ENCODE measurements at regions not wholly inside any gene's neighbourhood (a gene's known extent, or its start where the extent isn't known, plus 50 kb on each side); places are given as distances from the start of the nearest gene placed in this dataset.
"Not testable (repeated sequence)": the region's sequence is repeated elsewhere in the genome, so short reads cannot be mapped to it uniquely, and the experiment has no call there.

GRCh38 chr2:111671426-111672150, 212.4 kb downstream of the ANAPC1 start:
- H3K36me3 Mint-ChIP-seq: no peaks in the 10 kb centered on the region
- ATAC-seq (ENCODE audit: low read depth) (no peak), DNase-seq (no peak)
- H3K9me3 Mint-ChIP-seq: no peaks in the 10 kb centered on the region
- peaks cover 6% of the 10 kb centered on the region for H3K4me1 Mint-ChIP-seq
- H3K4me3 Mint-ChIP-seq: no peak overlapping the region
- no peak overlapping the region for H3K27ac Mint-ChIP-seq
- peaks cover 15% of the 10 kb centered on the region for H3K27me3 Mint-ChIP-seq
- POLR2A ChIA-PET: no interaction called here

GRCh38 chr2:111672641-111673040, 211.4 kb downstream of the ANAPC1 start:
- H3K36me3 Mint-ChIP-seq, POLR2A ChIA-PET: not testable (repeated sequence)

GRCh38 chr2:111673526-111673925, 210.5 kb downstream of the ANAPC1 start:
- H3K4me1 Mint-ChIP-seq: peaks cover 5% of the 10 kb centered on the region

More at GRCh38 chr2:111672641-111673040, 211.4 kb downstream of the ANAPC1 start:
- not testable (repeated sequence) for H3K4me1 Mint-ChIP-seq; ATAC-seq (ENCODE audit: low read depth); DNase-seq; H3K4me3 Mint-ChIP-seq; H3K27ac Mint-ChIP-seq; H3K9me3 Mint-ChIP-seq
- peaks cover 14% of the 10 kb centered on the region for H3K27me3 Mint-ChIP-seq

GRCh38 chr2:111675419-111676194, 208.4 kb downstream of the ANAPC1 start:
- H3K36me3 Mint-ChIP-seq: no peaks in the 10 kb centered on the region

More at GRCh38 chr2:111673526-111673925, 210.5 kb downstream of the ANAPC1 start:
- Mint-ChIP-seq H3K4me3 (no peak overlapping the region), H3K27ac (no peak overlapping the region), H3K27me3 (peaks cover 17% of the 10 kb centered on the region), H3K9me3 (no peaks in the 10 kb centered on the region), H3K36me3 (no peaks in the 10 kb centered on the region)
- POLR2A ChIA-PET: no interaction called here
- DNase-seq (no peak), ATAC-seq (ENCODE audit: low read depth) (no peak)

GRCh38 chr2:111676291-111676822, 207.6 kb downstream of the ANAPC1 start:
- no peak overlapping the region for H3K27ac Mint-ChIP-seq

More at GRCh38 chr2:111675419-111676194, 208.4 kb downstream of the ANAPC1 start:
- ATAC-seq (ENCODE audit: low read depth) (no peak), DNase-seq (no peak)
- POLR2A ChIA-PET: no interaction called here
- Mint-ChIP-seq H3K9me3 (no peaks in the 10 kb centered on the region), H3K27ac (no peak overlapping the region), H3K4me3 (no peak overlapping the region), H3K4me1 (peaks cover 7% of the 10 kb centered on the region), H3K27me3 (peaks cover 17% of the 10 kb centered on the region)

GRCh38 chr2:111678161-111678560, 205.8 kb downstream of the ANAPC1 start:
- no peaks in the 10 kb centered on the region for H3K36me3 Mint-ChIP-seq
- POLR2A ChIA-PET: no interaction called here
- peaks cover 2% of the 10 kb centered on the region for H3K9me3 Mint-ChIP-seq
- no peak overlapping the region for H3K4me3 Mint-ChIP-seq
- ATAC-seq (ENCODE audit: low read depth) (no peak), DNase-seq (no peak)
- no peak overlapping the region for H3K27ac Mint-ChIP-seq
- peaks cover 7% of the 10 kb centered on the region for H3K4me1 Mint-ChIP-seq
- peaks cover 18% of the 10 kb centered on the region for H3K27me3 Mint-ChIP-seq

More at GRCh38 chr2:111676291-111676822, 207.6 kb downstream of the ANAPC1 start:
- POLR2A ChIA-PET: interaction anchor here (0.6 kb wide), 1 partner anchor 720 kb away, joined by 4 read pairs; no protein-coding TSS in a partner anchor
- Mint-ChIP-seq H3K4me3 (no peak overlapping the region), H3K9me3 (no peaks in the 10 kb centered on the region), H3K4me1 (peaks cover 7% of the 10 kb centered on the region), H3K36me3 (no peaks in the 10 kb centered on the region), H3K27me3 (peaks cover 17% of the 10 kb centered on the region)
- DNase-seq: no peak
- no peak for ATAC-seq (ENCODE audit: low read depth)

- POLR2A ChIA-PET: no interaction called here
- no peaks in the 10 kb centered on the region for H3K36me3 Mint-ChIP-seq
- H3K9me3 Mint-ChIP-seq: peaks cover 2% of the 10 kb centered on the region
- no peak overlapping the region for H3K27ac Mint-ChIP-seq
- DNase-seq (no peak), ATAC-seq (ENCODE audit: low read depth) (no peak)
- peaks cover 19% of the 10 kb centered on the region for H3K27me3 Mint-ChIP-seq
- no peak overlapping the region for H3K4me3 Mint-ChIP-seq
- peaks cover 7% of the 10 kb centered on the region for H3K4me1 Mint-ChIP-seq
Measured at GRCh38 chr2:111678651-111679050, 205.3 kb downstream of the ANAPC1 start.

- peaks cover 7% of the 10 kb centered on the region for H3K4me1 Mint-ChIP-seq
- DNase-seq: no peak
Measured at GRCh38 chr2:111679202-111679601, 204.8 kb downstream of the ANAPC1 start.

GRCh38 chr2:111684611-111685010, 199.4 kb downstream of the ANAPC1 start:
- Mint-ChIP-seq H3K27ac (no peak overlapping the region), H3K27me3 (peaks cover 4% of the 10 kb centered on the region), H3K4me3 (no peak overlapping the region), H3K9me3 (peaks cover 2% of the 10 kb centered on the region), H3K36me3 (no peaks in the 10 kb centered on the region), H3K4me1 (no peaks in the 10 kb centered on the region)
- ATAC-seq (ENCODE audit: low read depth) (no peak), DNase-seq (no peak)
- POLR2A ChIA-PET: no interaction called here

More at GRCh38 chr2:111679202-111679601, 204.8 kb downstream of the ANAPC1 start:
- no peak for ATAC-seq (ENCODE audit: low read depth)
- Mint-ChIP-seq H3K27ac (no peak overlapping the region), H3K36me3 (no peaks in the 10 kb centered on the region), H3K27me3 (peaks cover 16% of the 10 kb centered on the region), H3K4me3 (no peak overlapping the region), H3K9me3 (peaks cover 2% of the 10 kb centered on the region)
- POLR2A ChIA-PET: no interaction called here

GRCh38 chr2:111685342-111685741, 198.7 kb downstream of the ANAPC1 start:
- Mint-ChIP-seq H3K4me1 (no peaks in the 10 kb centered on the region), H3K36me3 (no peaks in the 10 kb centered on the region), H3K9me3 (peaks cover 2% of the 10 kb centered on the region), H3K27ac (no peak overlapping the region), H3K27me3 (peaks cover 7% of the 10 kb centered on the region), H3K4me3 (no peak overlapping the region)
- ATAC-seq (ENCODE audit: low read depth): no peak
- no peak for DNase-seq
- POLR2A ChIA-PET: no interaction called here

GRCh38 chr2:111686994-111687393, 197.0 kb downstream of the ANAPC1 start:
- POLR2A ChIA-PET: no interaction called here
- DNase-seq (no peak), ATAC-seq (ENCODE audit: low read depth) (no peak)
- peaks cover 2% of the 10 kb centered on the region for H3K9me3 Mint-ChIP-seq
- H3K36me3 Mint-ChIP-seq: no peaks in the 10 kb centered on the region
- no peak overlapping the region for H3K27ac Mint-ChIP-seq
- H3K27me3 Mint-ChIP-seq: peaks cover 7% of the 10 kb centered on the region
- no peaks in the 10 kb centered on the region for H3K4me1 Mint-ChIP-seq
- no peak overlapping the region for H3K4me3 Mint-ChIP-seq

- ATAC-seq (ENCODE audit: low read depth) (no peak), DNase-seq (no peak)
- no peaks in the 10 kb centered on the region for H3K4me1 Mint-ChIP-seq
- no peak overlapping the region for H3K4me3 Mint-ChIP-seq
- peaks cover under 1% of the 10 kb centered on the region for H3K9me3 Mint-ChIP-seq
- H3K27ac Mint-ChIP-seq: no peak overlapping the region
- H3K36me3 Mint-ChIP-seq: no peaks in the 10 kb centered on the region
- H3K27me3 Mint-ChIP-seq: peaks cover 7% of the 10 kb centered on the region
- POLR2A ChIA-PET: no interaction called here
Measured at GRCh38 chr2:111687911-111688310, 196.1 kb downstream of the ANAPC1 start.

- no peaks in the 10 kb centered on the region for H3K9me3 Mint-ChIP-seq
- no peaks in the 10 kb centered on the region for H3K36me3 Mint-ChIP-seq
- DNase-seq (no peak), ATAC-seq (ENCODE audit: low read depth) (no peak)
- POLR2A ChIA-PET: no interaction called here
- H3K4me1 Mint-ChIP-seq: no peaks in the 10 kb centered on the region
- no peak overlapping the region for H3K4me3 Mint-ChIP-seq
- H3K27me3 Mint-ChIP-seq: peaks cover 6% of the 10 kb centered on the region
- no peak overlapping the region for H3K27ac Mint-ChIP-seq
Measured at GRCh38 chr2:111688482-111688881, 195.5 kb downstream of the ANAPC1 start.

- Mint-ChIP-seq H3K4me1 (no peaks in the 10 kb centered on the region), H3K4me3 (no peak overlapping the region), H3K9me3 (no peaks in the 10 kb centered on the region), H3K27me3 (peaks cover 8% of the 10 kb centered on the region), H3K36me3 (no peaks in the 10 kb centered on the region), H3K27ac (no peak overlapping the region)
- DNase-seq (no peak), ATAC-seq (ENCODE audit: low read depth) (no peak)
- POLR2A ChIA-PET: no interaction called here
Measured at GRCh38 chr2:111689174-111689573, 194.8 kb downstream of the ANAPC1 start.

Measured in activated naive CD8-positive, alpha-beta T cell treated with anti-CD3 and anti-CD28 coated beads, Interleukin-2, amount 10 ng/mL, durations not matched to agents 7 days and 5 days (primary cell).